Activated T-cell treated with anti-CD3 and anti-CD28 coated beads for 1 hour (primary cell): ENCODE measurements at regions not wholly inside any gene's neighbourhood (a gene's known extent, or its start where the extent isn't known, plus 50 kb on each side); places are given as distances from the start of the nearest gene placed in this dataset.

ENCODE experiments used
- DNase-seq: peaks from one replicate; pipeline ENCODE4 v3.0.0-alpha.2; 2020; ENCODE audit warnings: low read depth

GRCh38 chr4:20598626-20599025, 101.6 kb upstream of the PACRGL start:
- no peak for DNase-seq

DNA sequence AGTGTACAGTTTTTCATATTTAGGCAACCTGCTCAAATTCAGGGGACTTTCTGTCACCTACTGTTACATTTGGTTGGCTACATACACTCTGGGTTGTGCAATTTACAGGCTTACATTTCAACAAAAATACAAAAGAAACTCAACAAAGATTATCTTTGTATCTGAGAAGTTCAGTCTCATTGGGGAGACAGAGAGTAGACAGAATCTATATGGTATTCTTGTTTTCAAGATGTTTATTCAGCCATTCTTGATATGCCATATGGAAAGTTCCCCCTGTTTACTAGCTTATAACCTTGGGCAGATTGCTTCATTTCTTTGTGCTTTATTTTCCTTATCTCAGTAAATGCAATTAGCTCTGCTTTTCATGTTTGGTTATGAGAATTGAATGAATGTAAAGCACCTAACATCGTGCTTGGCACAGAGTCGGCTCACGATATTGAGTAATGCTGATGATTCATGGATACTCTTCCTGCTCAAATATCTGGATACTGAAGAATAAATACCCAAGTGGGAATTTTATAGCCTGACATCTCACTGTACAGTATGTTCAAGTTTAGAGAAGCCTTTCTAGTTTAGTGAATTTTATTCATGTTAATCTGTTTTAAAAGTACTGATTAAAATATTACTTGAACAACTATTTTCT, 96.5 kb upstream of the PACRGL start:
- no peak for DNase-seq

GRCh38 chr4:20612313-20612712, 87.9 kb upstream of the PACRGL start:
- no peak for DNase-seq

DNA sequence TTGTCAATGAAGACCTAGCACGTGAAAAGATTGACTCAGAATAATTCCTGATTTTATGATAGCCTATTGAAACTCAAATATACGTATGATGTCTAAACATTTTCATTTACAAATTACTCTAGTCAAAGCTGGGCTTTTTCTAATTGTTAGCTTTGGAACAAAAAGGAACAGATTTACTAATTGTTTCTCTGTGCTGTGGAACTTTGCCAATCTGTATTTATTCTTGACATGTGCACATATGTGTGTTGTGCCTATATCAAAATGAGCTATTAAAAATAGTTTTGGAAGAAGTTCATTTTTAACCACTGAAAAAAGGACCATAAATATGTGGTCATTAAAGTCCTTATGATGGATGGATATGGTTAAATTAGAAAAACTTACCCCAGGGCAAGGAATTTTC, 85.4 kb upstream of the PACRGL start:
- DNase-seq = no peak

DNA sequence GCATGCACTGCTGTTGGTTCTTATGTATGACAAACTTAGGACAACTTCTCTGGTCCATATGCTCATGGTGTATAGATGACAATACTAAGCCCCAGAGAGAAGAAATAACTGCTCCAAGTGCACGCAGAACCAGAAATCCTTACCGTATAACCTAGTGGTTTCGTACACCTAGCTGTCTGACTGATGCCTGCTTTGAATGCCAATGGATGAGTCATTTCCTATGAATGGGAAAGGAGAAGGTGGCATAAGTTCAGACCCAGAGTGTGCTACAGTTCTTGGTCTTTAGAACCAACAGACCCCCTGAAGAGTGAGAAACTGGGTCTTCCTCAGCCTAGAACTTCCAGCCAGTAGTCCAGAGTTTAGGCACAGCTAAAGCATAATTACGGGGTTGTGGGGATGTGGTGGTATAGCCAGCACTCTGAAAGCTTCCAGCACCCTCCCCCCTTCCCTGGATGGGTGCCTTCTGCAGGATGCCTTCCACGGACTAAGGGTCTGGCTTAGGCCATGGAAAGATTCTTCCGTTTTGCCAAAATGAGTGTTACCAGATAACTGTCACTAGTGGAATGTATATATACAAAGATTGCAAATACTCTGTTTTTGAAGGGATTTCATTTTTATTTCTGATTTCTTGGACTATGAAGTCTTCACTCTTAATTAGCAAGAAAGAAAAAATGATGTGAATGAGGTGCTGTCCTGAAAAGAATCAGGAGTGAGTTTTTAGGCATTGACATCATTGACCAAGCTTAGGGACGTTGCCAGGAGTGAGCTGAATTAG, 84.6 kb upstream of the PACRGL start:
- no peak for DNase-seq

- DNase-seq = no peak
Measured at GRCh38 chr4:20616313-20616712, 83.9 kb upstream of the PACRGL start.

DNA sequence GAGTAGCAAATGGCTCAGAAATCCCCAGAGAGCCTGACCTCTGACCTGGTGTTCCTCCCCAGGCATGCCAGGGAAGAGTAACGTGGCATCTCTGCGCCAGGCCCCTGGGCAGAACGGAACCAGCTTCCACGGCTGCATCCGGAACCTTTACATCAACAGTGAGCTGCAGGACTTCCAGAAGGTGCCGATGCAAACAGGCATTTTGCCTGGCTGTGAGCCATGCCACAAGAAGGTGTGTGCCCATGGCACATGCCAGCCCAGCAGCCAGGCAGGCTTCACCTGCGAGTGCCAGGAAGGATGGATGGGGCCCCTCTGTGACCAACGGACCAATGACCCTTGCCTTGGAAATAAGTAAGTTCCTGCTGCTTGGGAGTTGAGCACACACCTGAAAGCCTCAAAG, 83.4 kb upstream of the PACRGL start:
- no peak for DNase-seq

DNA sequence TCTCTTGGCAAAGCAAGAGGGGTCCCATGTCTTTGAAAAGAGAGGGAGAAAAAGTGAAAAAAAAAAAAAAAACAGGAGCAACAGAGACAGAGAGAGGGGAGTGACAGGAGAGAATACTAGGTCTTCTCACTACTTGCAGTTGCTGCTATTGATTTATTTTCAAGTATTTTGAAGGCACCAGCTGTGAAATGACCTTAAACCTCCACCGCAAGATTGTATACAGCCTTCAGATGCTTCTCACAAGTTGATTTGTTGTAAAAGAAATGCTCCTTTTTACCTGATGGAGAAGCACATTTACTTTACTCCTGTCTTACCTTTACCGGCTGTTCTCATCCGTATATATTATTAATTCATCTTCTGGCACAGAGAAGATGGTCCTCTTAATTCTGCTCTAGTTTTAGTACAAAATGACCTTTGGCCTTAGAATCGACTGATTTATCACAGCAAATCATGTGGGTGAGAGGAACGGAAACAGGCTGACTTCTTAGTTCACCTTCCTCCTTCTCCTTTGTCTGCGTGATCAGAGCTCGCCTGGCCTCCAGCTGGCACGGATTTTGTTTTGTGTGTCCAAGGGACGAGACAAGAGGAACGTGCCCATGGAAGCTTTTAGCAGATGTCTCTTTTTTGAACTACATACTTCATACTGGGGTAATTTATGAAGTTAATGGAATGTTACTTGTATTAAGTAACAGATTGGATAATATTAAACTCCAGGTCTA, 82.4 kb upstream of the PACRGL start:
- DNase-seq = no peak

- no peak for DNase-seq
Measured at GRCh38 chr4:20618731-20619130, 81.5 kb upstream of the PACRGL start.

DNA sequence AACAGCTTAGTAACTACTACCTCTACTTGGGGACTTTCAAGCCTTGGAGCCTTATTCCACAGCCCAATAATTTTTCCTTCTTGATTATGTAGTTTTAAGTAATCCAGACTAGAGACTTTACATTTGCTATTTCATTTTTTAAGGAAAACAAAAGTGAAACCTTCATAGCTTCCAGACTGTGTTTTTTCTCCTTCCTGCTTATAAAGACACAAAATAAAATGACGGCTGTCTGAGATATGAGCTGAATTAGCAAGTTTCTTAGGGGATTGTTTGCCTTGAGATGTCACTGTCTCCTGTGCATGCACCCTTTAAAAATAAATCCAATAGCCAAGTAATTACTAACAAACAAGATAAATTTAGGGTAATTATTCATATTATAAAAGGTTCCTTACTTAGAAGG, 78.8 kb upstream of the PACRGL start:
- no peak for DNase-seq

- no peak for DNase-seq
Measured at GRCh38 chr4:20622701-20623100, 77.6 kb upstream of the PACRGL start.

GRCh38 chr4:20623939-20624338, 76.3 kb upstream of the PACRGL start:
- DNase-seq = no peak

DNA sequence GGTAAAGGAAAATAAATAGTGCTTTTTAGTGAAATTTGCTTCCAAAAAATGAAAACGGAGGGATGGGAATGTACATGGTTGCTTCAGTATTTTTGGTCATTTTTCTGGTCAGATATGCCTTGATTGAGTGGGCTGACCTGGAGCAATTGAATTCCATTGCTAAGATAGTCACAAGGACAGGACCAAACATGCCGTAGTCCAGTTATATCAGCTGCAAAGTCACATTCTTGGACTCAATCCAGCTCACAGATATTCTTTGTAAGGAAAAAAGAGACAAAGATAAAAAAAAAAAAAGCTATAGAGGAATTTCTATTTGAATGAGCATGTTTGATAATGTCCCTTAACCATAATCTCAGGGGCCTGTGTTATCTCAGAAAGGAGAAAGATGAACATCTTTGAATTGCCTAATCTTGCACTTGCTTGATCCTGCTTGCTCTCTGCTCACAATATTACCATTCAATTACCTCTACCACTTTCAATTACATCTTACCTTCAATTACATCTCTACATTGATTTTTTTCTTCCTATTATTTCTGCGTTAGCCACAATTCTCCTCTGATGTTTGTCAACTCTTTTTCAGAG, 75.4 kb upstream of the PACRGL start:
- no peak for DNase-seq

GRCh38 chr4:20625426-20625825, 74.8 kb upstream of the PACRGL start:
- DNase-seq = no peak

DNA sequence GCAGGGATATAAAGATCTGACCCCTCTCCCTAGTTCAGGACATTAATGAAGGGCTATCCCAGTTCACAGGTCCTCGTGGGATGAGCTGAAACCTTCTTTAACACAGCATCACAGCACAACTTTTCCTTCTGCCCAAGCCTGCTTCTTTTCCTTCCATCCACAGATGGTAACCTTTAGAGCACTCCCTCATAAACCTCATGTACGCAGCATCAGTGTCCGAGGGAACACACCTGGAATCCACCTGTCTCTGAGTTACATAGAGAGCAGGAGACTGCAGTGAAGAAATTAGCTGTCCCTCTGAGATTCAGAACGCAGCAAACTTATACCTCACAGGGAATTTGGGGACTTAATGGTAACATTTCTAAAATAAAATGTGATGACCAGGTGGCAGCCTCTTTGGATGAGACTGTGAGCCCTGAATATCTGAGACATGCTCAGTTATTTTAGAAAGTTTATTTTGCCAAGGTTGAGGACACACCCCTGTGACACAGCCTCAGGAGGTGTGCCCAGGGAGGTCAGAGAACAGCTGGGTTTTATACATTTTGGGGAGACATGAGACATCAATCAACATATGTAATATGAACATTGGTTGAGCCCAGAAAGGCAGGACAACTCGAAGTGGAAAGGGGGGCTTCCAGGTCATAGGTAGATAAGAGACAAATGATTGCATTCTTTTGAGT, 73.8 kb upstream of the PACRGL start:
- DNase-seq = no peak

DNA sequence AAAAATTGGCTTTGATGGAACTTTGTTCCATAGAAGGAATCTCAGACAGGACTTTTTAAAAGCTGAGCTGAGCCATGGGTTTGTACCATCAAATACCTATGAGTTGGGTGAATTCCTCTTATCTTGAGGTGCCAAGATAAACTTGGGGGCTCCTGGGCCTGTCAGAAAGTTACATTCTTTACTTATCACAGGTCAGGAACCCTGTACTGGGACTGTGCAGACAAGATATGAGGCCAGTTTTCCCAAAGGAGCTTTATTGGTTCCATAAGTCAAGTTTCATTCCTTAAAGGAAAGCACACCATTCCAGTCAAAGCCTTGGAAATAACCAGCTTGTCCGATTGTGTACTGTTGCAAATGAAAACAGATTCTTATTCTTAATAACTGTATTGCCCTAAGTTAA, 72.4 kb upstream of the PACRGL start:
- DNase-seq = no peak

DNA sequence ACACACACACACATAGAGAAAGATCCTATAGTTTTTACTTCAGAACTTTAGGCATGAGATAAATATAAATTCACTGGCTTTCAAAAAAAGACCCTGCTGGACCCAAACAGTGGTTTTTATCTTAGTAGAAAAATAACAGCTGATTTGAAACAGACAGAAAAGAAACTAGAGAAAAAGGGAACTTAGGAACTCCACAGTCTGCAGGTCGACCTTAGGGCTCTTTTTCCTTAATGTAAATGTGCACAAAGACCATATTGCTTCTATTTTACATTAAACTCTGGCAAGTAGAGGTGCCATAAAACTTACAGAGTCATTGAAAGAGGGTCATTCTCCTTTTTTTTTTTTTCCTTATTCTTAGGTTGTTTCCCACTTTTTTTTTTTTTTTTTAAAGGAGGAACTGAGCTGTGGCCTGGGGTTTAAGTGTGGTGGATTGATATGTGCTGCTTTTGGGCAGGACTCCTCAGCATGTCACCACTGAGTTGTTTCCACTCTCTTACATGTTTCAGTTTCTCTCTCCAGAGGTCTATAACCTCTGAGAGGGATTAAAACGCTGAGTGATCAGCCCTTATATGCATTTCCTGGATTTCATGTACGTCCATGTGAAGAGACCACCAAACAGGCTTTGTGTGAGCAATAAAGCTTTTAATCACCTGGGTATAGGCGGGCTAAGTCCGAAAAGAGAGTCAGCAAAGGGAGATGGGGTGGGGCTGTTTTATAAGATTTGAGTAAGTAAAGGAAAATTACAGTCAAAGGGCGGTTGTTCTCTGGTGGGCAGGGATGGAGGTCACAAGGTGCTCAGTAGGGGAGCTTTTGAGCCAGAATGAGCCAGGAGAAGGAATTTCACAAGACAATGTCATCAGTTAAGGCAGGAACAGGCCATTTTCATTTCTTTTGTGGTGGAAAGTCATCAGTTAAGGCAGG, 70.8 kb upstream of the PACRGL start:
- DNase-seq = no peak

GRCh38 chr4:20638825-20639224, 61.4 kb upstream of the PACRGL start:
- DNase-seq = no peak

- no peak for DNase-seq
Measured at GRCh38 chr4:20639346-20639745, 60.9 kb upstream of the PACRGL start.

DNA sequence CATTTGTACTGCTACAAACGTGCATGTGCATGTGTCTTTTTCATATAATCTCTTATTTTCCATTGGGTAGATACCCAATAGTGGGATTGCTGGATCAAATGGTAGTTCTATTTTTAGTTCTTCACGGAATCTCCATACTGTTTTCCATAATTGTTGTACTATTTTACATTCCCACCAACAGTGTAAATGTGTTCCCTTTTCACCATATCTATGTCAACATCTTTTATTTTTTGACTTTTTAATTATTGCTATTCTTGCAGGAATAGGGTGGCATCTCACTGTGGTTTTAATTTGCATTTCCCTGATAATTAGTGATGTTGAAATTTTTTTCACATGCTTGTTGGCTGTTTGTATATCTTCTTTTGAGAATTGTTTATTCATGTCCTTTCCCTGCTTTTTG, 59.3 kb upstream of the PACRGL start:
- no peak for DNase-seq

- no peak for DNase-seq
Measured at GRCh38 chr4:20641976-20642375, 58.3 kb upstream of the PACRGL start.
